ENCODE measurements at regions not wholly inside any gene's neighbourhood (a gene's known extent, or its start where the extent isn't known, plus 50 kb on each side); places are given as distances from the start of the nearest gene placed in this dataset.

DNA sequence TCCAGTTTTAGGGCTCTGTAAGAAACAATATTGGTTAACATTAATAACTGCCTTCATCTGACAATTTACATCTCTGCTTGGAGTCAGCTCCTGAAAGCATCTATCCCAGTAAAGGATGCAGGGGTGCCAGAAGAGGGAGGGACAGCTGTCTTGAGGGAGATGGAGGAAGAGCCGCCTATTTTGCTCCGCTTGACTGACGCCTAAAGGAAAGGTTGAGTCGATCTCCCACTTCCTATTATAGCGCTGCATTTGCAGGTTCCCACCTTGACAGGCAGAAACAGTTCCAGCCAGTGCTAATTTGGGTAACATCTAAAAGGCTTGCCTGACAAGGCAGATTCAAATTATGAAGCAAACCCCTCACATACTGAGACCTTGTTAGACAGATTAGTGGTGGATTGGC lies 374.6 kb downstream of the SPATA31D1 start:
- no peak for DNase-seq (ENCODE audit: low read depth, low spot score)
- CTCF ChIA-PET: no interaction called here
- no peak overlapping the region for H3K4me3 ChIP-seq (ENCODE audit: low read depth, low read length)

DNA sequence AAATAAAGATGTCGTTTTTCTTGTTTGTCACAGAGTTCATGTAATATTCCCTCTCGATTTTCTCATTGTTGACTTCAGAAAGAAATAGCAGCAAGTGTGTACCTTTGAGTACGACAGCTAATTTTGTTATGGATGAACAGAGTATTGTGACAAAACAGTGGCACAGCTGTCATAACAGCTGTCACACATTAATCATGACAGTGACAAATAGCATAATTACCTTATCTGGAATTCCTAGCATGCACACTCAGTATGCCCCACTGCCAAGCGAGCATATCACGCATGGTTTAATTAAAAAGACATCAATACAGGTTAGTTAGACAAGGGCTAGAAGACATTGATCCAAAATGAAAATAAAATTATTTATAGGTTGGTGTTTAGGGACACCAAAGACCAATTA lies 375.1 kb downstream of the SPATA31D1 start:
- CTCF ChIA-PET: no interaction called here
- POLR2A ChIA-PET: no interaction called here
- H3K4me3 ChIP-seq (ENCODE audit: low read depth, low read length): no peak overlapping the region
- TF ChIP-seq, protein P1, sequence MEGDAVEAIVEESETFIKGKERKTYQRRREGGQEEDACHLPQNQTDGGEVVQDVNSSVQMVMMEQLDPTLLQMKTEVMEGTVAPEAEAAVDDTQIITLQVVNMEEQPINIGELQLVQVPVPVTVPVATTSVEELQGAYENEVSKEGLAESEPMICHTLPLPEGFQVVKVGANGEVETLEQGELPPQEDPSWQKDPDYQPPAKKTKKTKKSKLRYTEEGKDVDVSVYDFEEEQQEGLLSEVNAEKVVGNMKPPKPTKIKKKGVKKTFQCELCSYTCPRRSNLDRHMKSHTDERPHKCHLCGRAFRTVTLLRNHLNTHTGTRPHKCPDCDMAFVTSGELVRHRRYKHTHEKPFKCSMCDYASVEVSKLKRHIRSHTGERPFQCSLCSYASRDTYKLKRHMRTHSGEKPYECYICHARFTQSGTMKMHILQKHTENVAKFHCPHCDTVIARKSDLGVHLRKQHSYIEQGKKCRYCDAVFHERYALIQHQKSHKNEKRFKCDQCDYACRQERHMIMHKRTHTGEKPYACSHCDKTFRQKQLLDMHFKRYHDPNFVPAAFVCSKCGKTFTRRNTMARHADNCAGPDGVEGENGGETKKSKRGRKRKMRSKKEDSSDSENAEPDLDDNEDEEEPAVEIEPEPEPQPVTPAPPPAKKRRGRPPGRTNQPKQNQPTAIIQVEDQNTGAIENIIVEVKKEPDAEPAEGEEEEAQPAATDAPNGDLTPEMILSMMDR (IDR thresholded peaks at IDR 0.05; ENCODE audit: insufficient read depth, low read length, missing control alignments): no peak
- no peak for DNase-seq (ENCODE audit: low read depth, low spot score)

More for the DNA sequence above, 374.6 kb downstream of the SPATA31D1 start:
- TF ChIP-seq, protein P1 (IDR thresholded peaks at IDR 0.05; ENCODE audit: insufficient read depth, low read length, missing control alignments): no peak
- POLR2A ChIA-PET: interaction anchor here (0.6 kb wide), 1 partner anchor 23 kb away, joined by 3 read pairs; no protein-coding TSS in a partner anchor

DNA sequence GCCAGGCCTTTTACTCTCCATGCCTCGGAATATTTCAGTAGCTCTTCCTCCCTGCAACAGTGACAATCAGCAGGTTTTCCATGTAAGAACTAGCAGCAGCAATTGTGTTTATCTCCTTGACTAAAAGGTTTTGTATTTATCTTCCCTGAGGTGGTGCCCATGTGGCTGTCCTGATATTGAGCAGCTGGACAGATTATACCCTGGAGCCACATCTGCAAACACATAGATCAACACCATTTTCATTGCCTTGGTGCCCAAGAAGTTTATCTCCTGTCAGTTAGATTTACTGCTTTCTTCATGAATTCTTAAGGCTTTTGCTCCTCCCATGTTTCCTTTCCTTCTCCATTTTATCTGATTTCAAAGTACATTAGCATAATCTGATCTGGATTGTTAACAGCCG lies 378.4 kb downstream of the SPATA31D1 start:
- TF ChIP-seq, protein P1 (IDR thresholded peaks at IDR 0.05; ENCODE audit: insufficient read depth, low read length, missing control alignments): no peak
- CTCF ChIA-PET: no interaction called here
- DNase-seq (ENCODE audit: low read depth, low spot score): no peak
- no peak overlapping the region for H3K4me3 ChIP-seq (ENCODE audit: low read depth, low read length)
- POLR2A ChIA-PET: no interaction called here

DNA sequence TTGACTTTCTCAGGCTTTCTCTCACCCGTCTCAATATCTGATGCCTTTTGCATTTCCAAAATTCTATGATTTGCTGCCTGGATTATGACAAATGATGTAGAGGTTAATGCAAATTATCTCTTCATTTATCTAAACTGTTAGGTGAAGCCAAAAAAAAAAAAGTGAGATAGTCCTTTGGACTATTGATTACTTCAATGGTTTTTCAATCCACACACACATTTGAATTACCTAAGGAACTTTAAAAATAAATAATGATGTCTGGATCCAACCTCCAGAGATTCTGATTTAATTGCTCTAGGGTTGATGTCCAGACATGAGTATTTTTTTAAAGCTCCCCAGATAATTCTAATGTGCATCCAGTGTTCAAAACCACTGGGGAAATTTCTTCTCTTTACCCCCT lies 379.4 kb downstream of the SPATA31D1 start:
- TF ChIP-seq, protein P1 (IDR thresholded peaks at IDR 0.05; ENCODE audit: insufficient read depth, low read length, missing control alignments): no peak
- H3K4me3 ChIP-seq (ENCODE audit: low read depth, low read length): no peak overlapping the region
- ChIA-PET POLR2A (no interaction called here), CTCF (no interaction called here)
- no peak for DNase-seq (ENCODE audit: low read depth, low spot score)

DNA sequence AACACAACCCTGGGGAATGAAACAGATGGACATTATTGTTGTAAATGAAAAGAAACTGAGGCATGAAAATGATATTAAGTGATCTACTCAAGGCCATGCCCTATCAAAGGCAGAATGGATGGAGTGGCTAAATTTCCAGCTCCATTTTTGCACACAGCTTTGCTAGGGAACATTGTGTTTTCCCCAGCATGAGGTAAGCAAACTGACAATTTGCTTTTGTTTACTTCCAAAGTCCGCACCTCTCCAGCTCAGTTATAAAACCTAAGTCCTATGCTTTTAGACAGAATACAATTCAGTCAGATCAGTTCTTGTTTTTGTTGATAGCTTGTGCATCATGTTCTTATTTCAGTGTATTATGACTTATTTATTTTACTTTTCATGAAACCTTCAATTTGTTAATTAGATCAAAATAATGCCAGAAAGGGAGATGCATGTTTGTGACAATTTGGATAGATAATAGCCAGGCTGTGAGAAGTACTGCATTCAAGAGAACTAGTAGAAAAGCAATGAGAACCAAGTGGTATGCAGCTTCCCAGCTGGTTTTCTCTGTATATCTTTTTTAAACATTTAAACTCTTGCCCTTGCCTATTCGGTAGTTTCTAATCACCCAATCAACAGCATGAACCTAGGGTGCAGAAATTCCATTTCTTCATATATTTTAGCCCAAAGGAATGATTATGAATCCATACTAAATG lies 380.8 kb downstream of the SPATA31D1 start:
- no peak for DNase-seq (ENCODE audit: low read depth, low spot score)
- ChIA-PET POLR2A (no interaction called here), CTCF (no interaction called here)
- no peak overlapping the region for H3K4me3 ChIP-seq (ENCODE audit: low read depth, low read length)
- TF ChIP-seq, protein P1 (IDR thresholded peaks at IDR 0.05; ENCODE audit: insufficient read depth, low read length, missing control alignments): no peak

DNA sequence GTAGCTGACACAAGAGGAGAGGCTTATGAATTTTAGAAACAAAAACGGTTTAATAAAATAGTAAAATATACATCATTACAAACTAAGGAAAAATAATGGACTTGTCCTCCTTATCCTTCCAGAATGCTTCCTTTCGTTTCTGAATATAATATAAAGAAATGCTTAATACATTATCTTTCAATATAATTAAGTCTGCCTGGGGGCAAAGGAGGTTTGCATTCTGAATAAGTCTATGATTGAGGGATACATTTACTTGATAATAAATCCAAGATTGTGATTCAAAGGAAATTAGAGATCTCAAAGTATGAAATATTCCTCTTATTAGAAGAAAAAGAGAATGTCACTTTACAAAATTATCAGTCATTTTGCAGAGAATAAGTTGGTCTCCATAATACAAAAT lies 386.5 kb downstream of the SPATA31D1 start:
- CTCF ChIA-PET: no interaction called here
- TF ChIP-seq, protein P1 (IDR thresholded peaks at IDR 0.05; ENCODE audit: insufficient read depth, low read length, missing control alignments): no peak
- no peak for DNase-seq (ENCODE audit: low read depth, low spot score)
- H3K4me3 ChIP-seq (ENCODE audit: low read depth, low read length): no peak overlapping the region
- POLR2A ChIA-PET: no interaction called here
